Mesothelial cell of epicardium (in vitro differentiated cells): ENCODE measurements at regions not wholly inside any gene's neighbourhood (a gene's known extent, or its start where the extent isn't known, plus 50 kb on each side); places are given as distances from the start of the nearest gene placed in this dataset.
"Not testable (repeated sequence)": the region's sequence is repeated elsewhere in the genome, so short reads cannot be mapped to it uniquely, and the experiment has no call there.

Experiments
- DNase-seq, 2 experiments: peaks; one replicate each; pipeline ENCODE4 v3.0.0; 2021; ENCODE audit warnings: low spot score in 2 of 2; ENCODE audit not compliant: unreplicated experiment in 2 of 2
- H3K27ac Mint-ChIP-seq: 2 replicates; pipeline ENCODE4 v1.8.0; 2021; ENCODE audit warnings: mixed read lengths
- H3K27me3 Mint-ChIP-seq: 2 replicates; pipeline ENCODE4 v1.8.0; 2021; ENCODE audit warnings: low read depth, mixed read lengths
- H3K36me3 Mint-ChIP-seq: 2 replicates; pipeline ENCODE4 v1.8.0; 2021; ENCODE audit warnings: mixed read lengths
- H3K4me1 Mint-ChIP-seq: 2 replicates; pipeline ENCODE4 v1.8.0; 2021; ENCODE audit warnings: mixed read lengths
- H3K4me3 Mint-ChIP-seq: 2 replicates; pipeline ENCODE4 v1.8.0; 2021; ENCODE audit warnings: mild to moderate bottlenecking, moderate library complexity, mixed read lengths
- H3K9me3 Mint-ChIP-seq: 2 replicates; pipeline ENCODE4 v1.8.0; 2021; ENCODE audit warnings: mixed read lengths
- TF ChIP-seq, protein P1 (sequence below): fragments of 200-600 bp; sonication (generic); IDR thresholded peaks from one replicate; pipeline ENCODE4 v1.5.0; 2021; ENCODE audit warnings: antibody characterized with exemption; ENCODE audit not compliant: unreplicated experiment

DNA sequence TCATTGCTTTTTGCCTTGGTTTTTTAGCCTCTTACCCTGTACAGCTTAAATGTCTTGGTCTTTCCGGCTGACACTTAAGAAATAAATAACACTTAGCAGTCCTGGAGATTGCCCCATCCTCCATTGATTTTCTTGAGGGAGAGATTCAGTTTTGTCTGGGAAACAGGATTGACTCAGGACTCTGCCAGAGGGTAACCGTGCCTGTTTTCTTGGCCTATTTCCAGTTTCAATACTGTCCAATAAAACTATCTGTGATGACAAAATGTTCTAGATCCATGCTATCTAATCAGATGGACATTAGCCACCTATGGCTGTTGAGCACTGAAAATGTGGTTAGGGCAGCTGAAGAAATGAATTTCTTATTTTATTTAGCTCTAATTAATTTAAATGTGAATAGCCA lies 216.1 kb downstream of the DUSP10 start:
- Mint-ChIP-seq H3K27me3 (peaks cover 17% of the 10 kb centered on the region), H3K27ac (no peak overlapping the region), H3K4me1 (no peaks in the 10 kb centered on the region), H3K9me3 (peaks cover 6% of the 10 kb centered on the region), H3K36me3 (no peaks in the 10 kb centered on the region), H3K4me3 (no peak overlapping the region)
- TF ChIP-seq, protein P1, sequence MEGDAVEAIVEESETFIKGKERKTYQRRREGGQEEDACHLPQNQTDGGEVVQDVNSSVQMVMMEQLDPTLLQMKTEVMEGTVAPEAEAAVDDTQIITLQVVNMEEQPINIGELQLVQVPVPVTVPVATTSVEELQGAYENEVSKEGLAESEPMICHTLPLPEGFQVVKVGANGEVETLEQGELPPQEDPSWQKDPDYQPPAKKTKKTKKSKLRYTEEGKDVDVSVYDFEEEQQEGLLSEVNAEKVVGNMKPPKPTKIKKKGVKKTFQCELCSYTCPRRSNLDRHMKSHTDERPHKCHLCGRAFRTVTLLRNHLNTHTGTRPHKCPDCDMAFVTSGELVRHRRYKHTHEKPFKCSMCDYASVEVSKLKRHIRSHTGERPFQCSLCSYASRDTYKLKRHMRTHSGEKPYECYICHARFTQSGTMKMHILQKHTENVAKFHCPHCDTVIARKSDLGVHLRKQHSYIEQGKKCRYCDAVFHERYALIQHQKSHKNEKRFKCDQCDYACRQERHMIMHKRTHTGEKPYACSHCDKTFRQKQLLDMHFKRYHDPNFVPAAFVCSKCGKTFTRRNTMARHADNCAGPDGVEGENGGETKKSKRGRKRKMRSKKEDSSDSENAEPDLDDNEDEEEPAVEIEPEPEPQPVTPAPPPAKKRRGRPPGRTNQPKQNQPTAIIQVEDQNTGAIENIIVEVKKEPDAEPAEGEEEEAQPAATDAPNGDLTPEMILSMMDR: no peak
- no peak for DNase-seq

DNA sequence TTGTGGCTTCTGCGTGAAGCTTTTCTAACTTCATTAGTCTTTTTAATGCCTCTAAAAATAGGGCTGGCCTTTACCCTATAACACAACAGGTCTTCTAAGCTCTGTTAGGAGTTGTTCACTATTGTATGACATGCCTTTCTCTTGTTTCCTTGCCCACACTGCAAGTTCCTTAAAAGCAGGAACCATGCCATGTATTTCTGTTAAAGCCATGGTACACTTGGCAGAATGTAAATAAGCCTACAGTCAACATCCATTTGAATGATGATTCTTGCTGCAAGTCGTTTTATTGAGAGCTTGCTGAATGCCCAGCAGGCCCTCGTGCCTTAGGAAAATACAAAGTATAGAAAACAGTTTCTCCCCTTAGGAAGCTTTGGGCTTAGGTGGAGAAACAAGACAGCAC lies 214.6 kb downstream of the DUSP10 start:
- Mint-ChIP-seq H3K4me3 (no peak overlapping the region), H3K9me3 (no peaks in the 10 kb centered on the region), H3K4me1 (no peaks in the 10 kb centered on the region), H3K27ac (no peak overlapping the region), H3K27me3 (peaks cover 30% of the 10 kb centered on the region), H3K36me3 (no peaks in the 10 kb centered on the region)
- no peak for DNase-seq
- TF ChIP-seq, protein P1: no peak

DNA sequence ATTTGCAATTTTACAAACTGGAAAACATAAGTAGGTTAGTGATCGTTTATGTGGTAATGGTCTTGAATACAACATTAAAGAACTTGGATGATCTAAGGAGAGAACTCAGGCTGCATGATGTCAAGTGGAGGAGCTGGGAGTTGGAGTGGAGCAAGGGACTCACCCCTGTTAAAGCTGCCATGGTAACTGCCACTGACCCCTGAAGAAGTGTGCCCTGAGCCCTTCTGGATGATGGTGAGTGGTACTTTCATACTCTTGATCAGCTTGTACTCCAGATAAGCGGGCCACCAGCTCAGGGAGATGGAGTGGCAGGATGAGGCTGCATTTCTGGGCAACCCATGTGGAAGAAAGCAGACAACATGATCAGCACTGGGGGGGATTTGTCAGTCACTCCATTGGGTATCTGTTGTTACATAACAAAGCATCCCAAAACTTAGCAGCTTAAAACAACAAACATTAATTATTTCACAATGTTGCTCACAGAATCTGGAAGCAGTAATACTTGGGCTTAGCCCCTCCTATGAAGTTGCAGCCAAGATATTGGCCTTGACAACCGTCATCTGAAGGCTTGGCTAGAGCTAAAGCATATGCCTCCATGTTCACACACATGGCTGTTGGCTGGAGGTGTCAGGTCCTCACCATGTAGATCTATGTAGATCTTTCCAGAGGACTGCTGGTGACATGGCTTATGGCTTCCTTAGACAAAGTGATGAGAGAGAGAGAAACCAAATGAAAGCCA lies 213.8 kb downstream of the DUSP10 start:
- Mint-ChIP-seq H3K4me1 (no peaks in the 10 kb centered on the region), H3K9me3 (no peaks in the 10 kb centered on the region), H3K36me3 (no peaks in the 10 kb centered on the region), H3K27ac (no peak overlapping the region), H3K4me3 (no peak overlapping the region), H3K27me3 (peaks cover 35% of the 10 kb centered on the region)
- TF ChIP-seq, protein P1: no peak
- DNase-seq: no peak

DNA sequence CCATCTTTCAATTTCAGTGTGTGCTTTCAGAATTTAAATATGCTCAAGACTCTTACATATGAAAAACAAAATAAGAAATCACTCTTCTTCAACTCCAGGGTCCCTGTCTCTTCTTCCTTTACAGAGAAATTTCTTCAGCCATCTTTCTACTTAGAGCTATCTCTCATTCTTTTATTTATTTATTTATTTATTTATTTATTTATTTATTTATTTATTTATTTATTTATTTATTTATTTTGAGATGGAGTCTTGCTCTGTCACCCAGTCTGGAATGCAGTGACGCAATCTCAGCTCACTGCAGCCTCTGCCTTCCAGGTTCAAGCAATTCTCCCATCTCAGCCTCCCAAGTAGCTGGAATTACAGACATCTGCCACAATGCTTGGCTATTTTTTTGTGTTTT lies 211.7 kb downstream of the DUSP10 start:
- H3K27ac Mint-ChIP-seq, H3K36me3 Mint-ChIP-seq, H3K9me3 Mint-ChIP-seq, H3K4me1 Mint-ChIP-seq, H3K4me3 Mint-ChIP-seq, DNase-seq: not testable (repeated sequence)
- H3K27me3 Mint-ChIP-seq: peaks cover 51% of the 10 kb centered on the region

DNA sequence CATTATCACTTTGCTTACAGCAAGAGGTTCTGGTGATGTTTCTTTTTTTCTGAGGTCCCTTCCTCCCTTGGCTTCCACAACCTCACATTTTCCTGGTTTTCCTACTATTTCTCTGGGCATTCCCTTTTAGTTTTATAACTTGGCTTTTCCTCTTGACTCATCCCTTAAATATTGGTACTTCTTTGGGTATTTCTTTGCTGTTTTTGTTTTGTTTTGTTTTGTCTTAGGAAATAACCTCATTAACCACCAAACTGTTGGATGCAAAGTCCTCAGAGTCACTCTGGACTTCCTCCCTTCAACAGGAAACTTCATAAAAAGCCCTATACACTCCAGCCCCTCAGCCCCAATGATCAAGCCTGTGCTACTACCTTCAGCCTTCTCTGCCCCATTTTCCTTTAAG lies 211.1 kb downstream of the DUSP10 start:
- H3K36me3 Mint-ChIP-seq: no peaks in the 10 kb centered on the region
- no peaks in the 10 kb centered on the region for H3K9me3 Mint-ChIP-seq
- H3K27ac Mint-ChIP-seq: no peak overlapping the region
- H3K4me3 Mint-ChIP-seq: no peak overlapping the region
- peaks cover 58% of the 10 kb centered on the region for H3K27me3 Mint-ChIP-seq
- no peak for DNase-seq
- H3K4me1 Mint-ChIP-seq: no peaks in the 10 kb centered on the region
- TF ChIP-seq, protein P1: no peak

DNA sequence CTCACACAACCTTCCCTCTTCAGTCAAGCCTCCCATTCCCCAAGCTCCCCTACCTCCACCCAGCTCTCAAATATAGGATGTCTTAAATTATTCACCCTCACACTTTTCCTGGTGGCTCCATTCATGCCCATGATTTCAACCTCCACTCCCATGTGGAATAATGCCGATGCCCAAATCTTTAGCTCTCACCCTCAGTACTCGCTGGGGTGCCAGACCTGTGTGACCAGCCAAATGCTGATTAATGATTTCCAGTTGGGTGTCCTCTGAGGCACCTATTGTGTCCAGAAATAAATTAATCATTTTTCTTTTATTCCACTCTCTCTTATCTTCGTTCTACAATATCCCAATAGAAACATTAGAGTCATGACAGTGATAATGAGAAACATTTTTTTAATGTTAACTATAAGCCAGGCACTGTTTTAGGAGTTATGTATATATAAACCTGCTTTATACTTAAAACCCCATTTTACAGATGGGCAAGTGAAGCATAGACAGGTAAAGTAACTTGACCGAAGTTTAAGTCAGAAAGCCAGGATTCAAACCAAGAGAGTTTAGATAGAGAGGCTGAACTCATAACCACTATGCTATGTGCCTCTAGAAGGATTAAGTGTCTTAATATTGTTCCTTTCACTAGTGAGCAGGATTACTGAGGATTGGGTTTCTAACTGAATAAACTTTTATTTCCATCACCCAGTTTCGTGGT lies 209.7 kb downstream of the DUSP10 start:
- H3K4me1 Mint-ChIP-seq: no peaks in the 10 kb centered on the region
- TF ChIP-seq, protein P1: no peak
- peaks cover 4% of the 10 kb centered on the region for H3K9me3 Mint-ChIP-seq
- H3K36me3 Mint-ChIP-seq: no peaks in the 10 kb centered on the region
- no peak for DNase-seq
- H3K4me3 Mint-ChIP-seq: no peak overlapping the region
- H3K27me3 Mint-ChIP-seq: peaks cover 67% of the 10 kb centered on the region
- no peak overlapping the region for H3K27ac Mint-ChIP-seq
